Gastrocnemius medialis (tissue), 4 donors: ENCODE measurements at regions not wholly inside any gene's neighbourhood (a gene's known extent, or its start where the extent isn't known, plus 50 kb on each side); places are given as distances from the start of the nearest gene placed in this dataset.
A peak's percentile ranks its signal among the peaks of the same experiment; 100 is the strongest.

Experiments
- ATAC-seq, 2 donors: fragments of 150-250 bp; one replicate each; pipeline ENCODE4 v1.9.1; 2016
- DNase-seq, 2 donors: peaks; one replicate each; pipeline ENCODE4 v3.0.0-alpha.2; 2019
- H3K27ac ChIP-seq, 4 donors: fragments of 200-600 bp; sonication (generic); 1 replicate in 1 of 4; 2 replicates in 3 of 4; pipeline ENCODE4 v1.5.1; 2016 to 2018; ENCODE audit warnings: mild to moderate bottlenecking in 2 of 4, moderate library complexity in 1 of 4
- H3K27me3 ChIP-seq, 3 donors: fragments of 200-600 bp; sonication (generic) in 2 of 3; 1 replicate in 1 of 3; 2 replicates in 2 of 3; pipeline versions ENCODE4 v1.5.1 to v1.6.0; 2016 to 2019; ENCODE audit warnings: mild to moderate bottlenecking in 1 of 3, moderate library complexity in 1 of 3
- H3K36me3 ChIP-seq, 2 donors: fragments of 200-600 bp; sonication (generic) in 1 of 2; one replicate each; pipeline ENCODE4 v1.5.1; 2017 to 2018
- H3K4me1 ChIP-seq, 2 donors: fragments of 200-600 bp; sonication (generic) in 1 of 2; one replicate each; pipeline ENCODE4 v1.5.1; 2016 to 2017; ENCODE audit warnings: mild to moderate bottlenecking in 2 of 2
- H3K4me3 ChIP-seq, 4 donors: fragments of 200-600 bp; sonication (generic) in 3 of 4; 1 replicate in 1 of 4; 2 replicates in 3 of 4; pipeline ENCODE4 v1.5.1; 2016 to 2019; ENCODE audit warnings: mild to moderate bottlenecking in 2 of 4
- H3K9me3 ChIP-seq, 3 donors: fragments of 200-600 bp; sonication (generic) in 2 of 3; 1 replicate in 1 of 3; 2 replicates in 2 of 3; pipeline ENCODE4 v1.5.1; 2016 to 2019
- CTCF ChIP-seq, 5 experiments: fragments of 450-650 bp in 3 of 5; fragments of 200-600 bp in 2 of 5; sonication (generic) in 2 of 5; IDR thresholded peaks in 4 of 5; conservative IDR thresholded peaks in 1 of 5; 1 replicate in 4 of 5; 2 replicates in 1 of 5; pipeline ENCODE4 v1.5.1; 2016 to 2019; ENCODE audit warnings: antibody characterized with exemption in 5 of 5, mild to moderate bottlenecking in 3 of 5, moderate library complexity in 3 of 5
- POLR2A ChIP-seq, 2 donors: fragments of 450-650 bp; IDR thresholded peaks; one replicate each; pipeline ENCODE4 v1.6.1; 2017; ENCODE audit warnings: antibody characterized with exemption in 2 of 2, mild to moderate bottlenecking in 2 of 2, moderate library complexity in 2 of 2
- in situ Hi-C, 4 donors: fragments of 200-750 bp; cut with MboI; loops; one replicate each; pipeline versions ENCODE4 v1.15.0 to v1.8.0; 2017; ENCODE audit warnings: low sequenced_read_pairs in 4 of 4
- intact Hi-C: fragments of 100-400 bp; cut with DNase I; formaldehyde crosslinking; loops from one replicate; pipeline ENCODE4 v1.15.1; 2023; ENCODE audit warnings: low total_unique reads

GRCh38 chr11:112565551-112565950 lies 304.9 kb upstream of the PLET1 start:
- in situ Hi-C loops (no loop called here), intact Hi-C loops (no loop called here)
- no peak for TF ChIP-seq CTCF (IDR thresholded peaks at IDR 0.05 in 4 of 5, conservative IDR thresholded peaks at IDR 0.05 in 1 of 5)
- TF ChIP-seq POLR2A (IDR thresholded peaks at IDR 0.05): no peak
- ATAC-seq (no peak), DNase-seq (no peak)
- Histone ChIP-seq H3K27me3 (no peaks in the 10 kb centered on the region), H3K27ac (peak overlapping the region in 1 of 4 donors; percentile 74), H3K9me3 (no peaks in the 10 kb centered on the region), H3K4me3 (no peak overlapping the region), H3K4me1 (peaks cover 10 to 22% of the 10 kb centered on the region in 2 donors), H3K36me3 (no peaks in the 10 kb centered on the region)

- no peak overlapping the region for H3K4me3 ChIP-seq
- TF ChIP-seq POLR2A (IDR thresholded peaks at IDR 0.05) (no peak), CTCF (IDR thresholded peaks at IDR 0.05 in 4 of 5, conservative IDR thresholded peaks at IDR 0.05 in 1 of 5) (no peak)
- H3K4me1 ChIP-seq: peaks cover 10 to 22% of the 10 kb centered on the region in 2 donors
- H3K9me3 ChIP-seq: no peaks in the 10 kb centered on the region
- in situ Hi-C loops (no loop called here), intact Hi-C loops (no loop called here)
- no peak overlapping the region for H3K27ac ChIP-seq
- H3K27me3 ChIP-seq: no peaks in the 10 kb centered on the region
- H3K36me3 ChIP-seq: no peaks in the 10 kb centered on the region
- ATAC-seq (no peak), DNase-seq (no peak)
Observed at GRCh38 chr11:112566124-112566523, 305.5 kb upstream of the PLET1 start.

GRCh38 chr11:112570333-112570732 lies 309.7 kb upstream of the PLET1 start:
- Histone ChIP-seq H3K27ac (no peak overlapping the region), H3K36me3 (no peaks in the 10 kb centered on the region), H3K27me3 (no peaks in the 10 kb centered on the region), H3K4me1 (no peaks in the 10 kb centered on the region), H3K4me3 (no peak overlapping the region), H3K9me3 (no peaks in the 10 kb centered on the region)
- intact Hi-C loops: no loop called here
- DNase-seq (no peak), ATAC-seq (no peak)
- in situ Hi-C loops: no loop called here
- TF ChIP-seq POLR2A (IDR thresholded peaks at IDR 0.05) (no peak), CTCF (IDR thresholded peaks at IDR 0.05 in 4 of 5, conservative IDR thresholded peaks at IDR 0.05 in 1 of 5) (no peak)

- H3K9me3 ChIP-seq: no peaks in the 10 kb centered on the region
- peaks cover 5 to 24% of the 10 kb centered on the region in 2 donors for H3K4me1 ChIP-seq
- no peaks in the 10 kb centered on the region for H3K27me3 ChIP-seq
- ATAC-seq: peak; percentile 57 to 74
- TF ChIP-seq POLR2A (IDR thresholded peaks at IDR 0.05): no peak
- TF ChIP-seq CTCF (IDR thresholded peaks at IDR 0.05 in 4 of 5, conservative IDR thresholded peaks at IDR 0.05 in 1 of 5): no peak
- H3K27ac ChIP-seq: peak overlapping the region in 2 of 4 donors; percentile 34 to 49
- no peak overlapping the region for H3K4me3 ChIP-seq
- H3K36me3 ChIP-seq: no peaks in the 10 kb centered on the region
- in situ Hi-C loops: loop anchor here in 2 of 4 donors (25.0 kb wide), 2 partner anchors 383 to 533 kb away; partner anchors contain the start of gene NCAM1 (in 1 of the 2)
- intact Hi-C loops: no loop called here
- DNase-seq: peak in 1 of 2 donors; percentile 30
Observed at GRCh38 chr11:112579282-112579681, 318.6 kb upstream of the PLET1 start.

GRCh38 chr11:112580864-112581263 lies 320.2 kb upstream of the PLET1 start:
- intact Hi-C loops: loop anchor here (5.0 kb wide), 1 partner anchor 201 kb away; no protein-coding TSS in a partner anchor
- no peaks in the 10 kb centered on the region for H3K9me3 ChIP-seq
- H3K36me3 ChIP-seq: no peaks in the 10 kb centered on the region
- DNase-seq (no peak), ATAC-seq (peak; percentile 51 to 86)
- no peak overlapping the region for H3K4me3 ChIP-seq
- H3K27me3 ChIP-seq: no peaks in the 10 kb centered on the region
- in situ Hi-C loops: loop anchor here (10.0 to 25.0 kb wide), 5 partner anchors 214 to 704 kb away; partner anchors contain the start of gene NCAM1 (in 1 of the 4)
- H3K4me1 ChIP-seq: peaks cover 5 to 24% of the 10 kb centered on the region in 2 donors
- TF ChIP-seq POLR2A (IDR thresholded peaks at IDR 0.05) (no peak), CTCF (IDR thresholded peaks at IDR 0.05 in 4 of 5, conservative IDR thresholded peaks at IDR 0.05 in 1 of 5) (no peak)
- peak overlapping the region in 3 of 4 donors; percentile 34 to 51 (median 49) for H3K27ac ChIP-seq
